ENCODE measurements at regions not wholly inside any gene's neighbourhood (a gene's known extent, or its start where the extent isn't known, plus 50 kb on each side); places are given as distances from the start of the nearest gene placed in this dataset.

GRCh38 chr1:244254467-244254866 is 197.2 kb downstream of the ADSS2 start:
- TF ChIP-seq CTCF (IDR thresholded peaks at IDR 0.05; ENCODE audit: extremely low read depth, insufficient read depth, missing control alignments): no peak
- in situ Hi-C loops (cut with MboI; ENCODE audit: low pct_unique_long_range_greater_than_20kb, low sequenced_read_pairs, unreplicated experiment): loop anchor here (25.0 kb wide), 2 partner anchors 542 to 917 kb away; no protein-coding TSS in a partner anchor
- DNase-seq (ENCODE audit: low spot score): no peak

GRCh38 chr1:244255426-244255965 is 196.2 kb downstream of the ADSS2 start:
- in situ Hi-C loops (cut with MboI; ENCODE audit: low pct_unique_long_range_greater_than_20kb, low sequenced_read_pairs, unreplicated experiment): loop anchor here (25.0 kb wide), 2 partner anchors 543 to 918 kb away; no protein-coding TSS in a partner anchor
- TF ChIP-seq CTCF (IDR thresholded peaks at IDR 0.05; ENCODE audit: extremely low read depth, insufficient read depth, missing control alignments): no peak
- no peak for DNase-seq (ENCODE audit: low spot score)

GRCh38 chr1:244256086-244256676 is 195.5 kb downstream of the ADSS2 start:
- no peak for TF ChIP-seq CTCF (IDR thresholded peaks at IDR 0.05; ENCODE audit: extremely low read depth, insufficient read depth, missing control alignments)
- in situ Hi-C loops (cut with MboI; ENCODE audit: low pct_unique_long_range_greater_than_20kb, low sequenced_read_pairs, unreplicated experiment): loop anchor here (25.0 kb wide), 2 partner anchors 544 to 919 kb away; no protein-coding TSS in a partner anchor
- no peak for DNase-seq (ENCODE audit: low spot score)

- TF ChIP-seq CTCF (IDR thresholded peaks at IDR 0.05; ENCODE audit: extremely low read depth, insufficient read depth, missing control alignments): no peak
- DNase-seq (ENCODE audit: low spot score): no peak
- in situ Hi-C loops (cut with MboI; ENCODE audit: low pct_unique_long_range_greater_than_20kb, low sequenced_read_pairs, unreplicated experiment): loop anchor here (25.0 kb wide), 2 partner anchors 552 to 927 kb away; no protein-coding TSS in a partner anchor
Measured at GRCh38 chr1:244264163-244264562, 187.5 kb downstream of the ADSS2 start.

GRCh38 chr1:244265507-244265906 is 186.2 kb downstream of the ADSS2 start:
- no peak for DNase-seq (ENCODE audit: low spot score)
- TF ChIP-seq CTCF (IDR thresholded peaks at IDR 0.05; ENCODE audit: extremely low read depth, insufficient read depth, missing control alignments): no peak
- in situ Hi-C loops (cut with MboI; ENCODE audit: low pct_unique_long_range_greater_than_20kb, low sequenced_read_pairs, unreplicated experiment): loop anchor here (25.0 kb wide), 2 partner anchors 553 to 928 kb away; no protein-coding TSS in a partner anchor

- no peak for TF ChIP-seq CTCF (IDR thresholded peaks at IDR 0.05; ENCODE audit: extremely low read depth, insufficient read depth, missing control alignments)
- in situ Hi-C loops (cut with MboI; ENCODE audit: low pct_unique_long_range_greater_than_20kb, low sequenced_read_pairs, unreplicated experiment): loop anchor here (25.0 kb wide), 2 partner anchors 557 to 932 kb away; no protein-coding TSS in a partner anchor
- no peak for DNase-seq (ENCODE audit: low spot score)
Measured at GRCh38 chr1:244269169-244269568, 182.5 kb downstream of the ADSS2 start.
